GM18498 (cell line): ENCODE measurements at regions not wholly inside any gene's neighbourhood (a gene's known extent, or its start where the extent isn't known, plus 50 kb on each side); places are given as distances from the start of the nearest gene placed in this dataset.
A peak's percentile ranks its signal among the peaks of the same experiment; 100 is the strongest.
"Not testable (repeated sequence)": the region's sequence is repeated elsewhere in the genome, so short reads cannot be mapped to it uniquely, and the experiment has no call there.

ENCODE experiments used
- ATAC-seq: cut with Tn5 transposase; IDR thresholded peaks from one replicate; pipeline ENCODE4 v1.9.1; 2021; ENCODE audit warnings: mild to moderate bottlenecking, moderate library complexity; ENCODE audit not compliant: unreplicated experiment

GRCh38 chr5:112472614-112473013, 53.5 kb upstream of the EPB41L4A start:
- no peak for ATAC-seq

GRCh38 chr5:112473989-112474388, 54.9 kb upstream of the EPB41L4A start:
- ATAC-seq, result no peak

GRCh38 chr5:112475747-112476365, 56.8 kb upstream of the EPB41L4A start:
- no peak for ATAC-seq

GRCh38 chr5:112479418-112479817, 60.3 kb upstream of the EPB41L4A start:
- peak; percentile 66 for ATAC-seq

GRCh38 chr5:112480501-112480900, 61.4 kb upstream of the EPB41L4A start:
- ATAC-seq, result no peak

- no peak for ATAC-seq
Observed at GRCh38 chr5:112483704-112484103, 64.6 kb upstream of the EPB41L4A start.

- ATAC-seq, result no peak
Observed at GRCh38 chr5:112485934-112486355, 66.9 kb upstream of the EPB41L4A start.

- ATAC-seq, result no peak
Observed at GRCh38 chr5:112491257-112491656, 72.2 kb upstream of the EPB41L4A start.

- peak; percentile 100 for ATAC-seq
Observed at GRCh38 chr5:112492291-112492690, 73.2 kb upstream of the EPB41L4A start.

GRCh38 chr5:112503749-112504501, 84.8 kb upstream of the EPB41L4A start:
- not testable (repeated sequence) for ATAC-seq

- ATAC-seq, result not testable (repeated sequence)
Observed at GRCh38 chr5:112509097-112509496, 90.0 kb upstream of the EPB41L4A start.

GRCh38 chr5:112511920-112512319, 92.8 kb upstream of the EPB41L4A start:
- no peak for ATAC-seq

- no peak for ATAC-seq
Observed at GRCh38 chr5:112512901-112513300, 93.8 kb upstream of the EPB41L4A start.

- ATAC-seq, result no peak
Observed at GRCh38 chr5:112514111-112514510, 95.0 kb upstream of the EPB41L4A start.

GRCh38 chr5:112520474-112520873, 101.4 kb upstream of the EPB41L4A start:
- ATAC-seq, result not testable (repeated sequence)

- peak; percentile 66 for ATAC-seq
Observed at GRCh38 chr5:112522891-112523673, 104.0 kb upstream of the EPB41L4A start.

GRCh38 chr5:112523674-112524263, 104.7 kb upstream of the EPB41L4A start:
- ATAC-seq, result peak; percentile 80

GRCh38 chr5:112525217-112525616, 106.1 kb upstream of the EPB41L4A start:
- ATAC-seq, result no peak

GRCh38 chr5:112528928-112529327, 109.9 kb upstream of the EPB41L4A start:
- ATAC-seq, result no peak

- no peak for ATAC-seq
Observed at GRCh38 chr5:112529525-112529924, 110.4 kb upstream of the EPB41L4A start.

GRCh38 chr5:112532654-112533360, 113.7 kb upstream of the EPB41L4A start:
- peak; percentile 51 for ATAC-seq
